ENCODE measurements at regions not wholly inside any gene's neighbourhood (a gene's known extent, or its start where the extent isn't known, plus 50 kb on each side); places are given as distances from the start of the nearest gene placed in this dataset.

GRCh38 chr6:103177791-103178190, 1681.9 kb downstream of the HACE1 start:
- H3K27ac Mint-ChIP-seq: no peak overlapping the region
- TF ChIP-seq ZNF512 (CRISPR knock-in tag; IDR thresholded peaks at IDR 0.05; ENCODE audit: borderline replicate concordance) (no peak), E2F1 (CRISPR knock-in tag; IDR thresholded peaks at IDR 0.05) (no peak), AFF4 (CRISPR knock-in tag; IDR thresholded peaks at IDR 0.05; ENCODE audit: borderline replicate concordance) (no peak), STAT6 (CRISPR knock-in tag; conservative IDR thresholded peaks at IDR 0.05; ENCODE audit: low read depth) (no peak)
- DNase-seq (ENCODE audit: low spot score) (no peak), ATAC-seq (no peak)
- H3K4me1 Mint-ChIP-seq: no peaks in the 10 kb centered on the region
- CTCF ChIA-PET: no interaction called here
- POLR2A ChIA-PET: no interaction called here
- H3K4me3 Mint-ChIP-seq: no peak overlapping the region
- no peaks in the 10 kb centered on the region for H3K36me3 Mint-ChIP-seq
- no peaks in the 10 kb centered on the region for H3K9me3 Mint-ChIP-seq
- no peaks in the 10 kb centered on the region for H3K27me3 Mint-ChIP-seq (ENCODE audit: low read depth)

GRCh38 chr6:103175056-103175455, 1684.7 kb downstream of the HACE1 start:
- no peak overlapping the region for H3K4me3 Mint-ChIP-seq
- H3K36me3 Mint-ChIP-seq: no peaks in the 10 kb centered on the region
- H3K27ac Mint-ChIP-seq: no peak overlapping the region
- ChIA-PET POLR2A (no interaction called here), CTCF (no interaction called here)
- no peaks in the 10 kb centered on the region for H3K9me3 Mint-ChIP-seq
- no peak for DNase-seq (ENCODE audit: low spot score)
- H3K27me3 Mint-ChIP-seq (ENCODE audit: low read depth): no peaks in the 10 kb centered on the region
- no peaks in the 10 kb centered on the region for H3K4me1 Mint-ChIP-seq
- ATAC-seq: no peak
- no peak for TF ChIP-seq ATF6 (CRISPR knock-in tag; IDR thresholded peaks at IDR 0.05)
- no peak for TF ChIP-seq ZNF671 (CRISPR knock-in tag; IDR thresholded peaks at IDR 0.05)
- TF ChIP-seq ETV6 (CRISPR knock-in tag; IDR thresholded peaks at IDR 0.05): no peak
- TF ChIP-seq PRDM15 (CRISPR knock-in tag; IDR thresholded peaks at IDR 0.05): no peak
- TF ChIP-seq RORB (CRISPR knock-in tag; IDR thresholded peaks at IDR 0.05): no peak
- no peak for TF ChIP-seq ATF2 (CRISPR knock-in tag; IDR thresholded peaks at IDR 0.05; ENCODE audit: borderline replicate concordance, low read depth)
- TF ChIP-seq PREB (CRISPR knock-in tag; IDR thresholded peaks at IDR 0.05; ENCODE audit: borderline replicate concordance): no peak
- no peak for TF ChIP-seq ZNF317 (CRISPR knock-in tag; IDR thresholded peaks at IDR 0.05; ENCODE audit: borderline replicate concordance, low read depth)

Data from WTC11 (cell line).